Liver (tissue), 8 donors: ENCODE measurements at regions not wholly inside any gene's neighbourhood (a gene's known extent, or its start where the extent isn't known, plus 50 kb on each side); places are given as distances from the start of the nearest gene placed in this dataset.

Source experiments
- DNase-seq: peaks from one replicate; pipeline ENCODE4 v3.0.0-alpha.2; 2017; ENCODE audit warnings: low spot score
- H3K27ac ChIP-seq, 2 donors: one replicate each; pipeline ENCODE4 v1.7.0; 2013; ENCODE audit warnings: inconsistent platforms in 2 of 2, low read length in 2 of 2, control low read depth in 1 of 2, low read depth in 1 of 2, mild to moderate bottlenecking in 1 of 2
- H3K27me3 ChIP-seq, 4 donors: one replicate each; pipeline versions ENCODE4 v1.6.1 to v1.7.0; 2013; ENCODE audit warnings: low read length in 3 of 4, inconsistent platforms in 1 of 4, mild to moderate bottlenecking in 1 of 4, moderate library complexity in 1 of 4; ENCODE audit not compliant: control insufficient read depth in 4 of 4, insufficient read depth in 4 of 4
- H3K36me3 ChIP-seq, 4 donors: one replicate each; pipeline versions ENCODE4 v1.6.1 to v1.7.0; 2013; ENCODE audit warnings: low read length in 3 of 4, mild to moderate bottlenecking in 3 of 4, low read depth in 1 of 4, moderate library complexity in 1 of 4; ENCODE audit not compliant: control insufficient read depth in 4 of 4, insufficient read depth in 3 of 4
- H3K4me1 ChIP-seq, 4 donors: one replicate each; pipeline versions ENCODE4 v1.6.1 to v1.7.0; 2013; ENCODE audit warnings: low read length in 3 of 4, mild to moderate bottlenecking in 3 of 4, moderate library complexity in 1 of 4; ENCODE audit not compliant: control insufficient read depth in 4 of 4, insufficient read depth in 4 of 4
- H3K4me3 ChIP-seq, 3 donors: one replicate each; pipeline versions ENCODE4 v1.6.1 to v1.7.0; 2013; ENCODE audit warnings: low read length in 3 of 3, control low read depth in 1 of 3, low read depth in 1 of 3, mild to moderate bottlenecking in 1 of 3
- H3K9ac ChIP-seq, 2 donors: one replicate each; pipeline ENCODE4 v1.7.0; 2013; ENCODE audit warnings: low read length in 2 of 2, mild to moderate bottlenecking in 2 of 2, moderate library complexity in 2 of 2, control low read depth in 1 of 2, low read depth in 1 of 2
- H3K9me3 ChIP-seq, 4 donors: one replicate each; pipeline versions ENCODE4 v1.6.1 to v1.7.0; 2013; ENCODE audit warnings: low read length in 3 of 4; ENCODE audit not compliant: control insufficient read depth in 4 of 4
- ATF3 ChIP-seq: IDR thresholded peaks from 2 replicates; pipeline ENCODE4 v1.6.1; 2016; ENCODE audit warnings: antibody characterized with exemption
- CTCF ChIP-seq: fragments of 150-350 bp; IDR thresholded peaks from 2 replicates; pipeline ENCODE4 v1.5.1; 2017; ENCODE audit warnings: improper control_type of control experiment, low read depth, low read length; ENCODE audit not compliant: missing input control
- FOXA1 ChIP-seq: IDR thresholded peaks from 2 replicates; pipeline ENCODE4 v1.6.1; 2016; ENCODE audit warnings: antibody characterized with exemption
- FOXA2 ChIP-seq: IDR thresholded peaks from 2 replicates; pipeline ENCODE4 v1.6.1; 2016; ENCODE audit warnings: antibody characterized with exemption
- HNF4A ChIP-seq, 2 donors: conservative IDR thresholded peaks; 2 replicates each; pipeline ENCODE4 v1.6.1; 2016; ENCODE audit warnings: antibody characterized with exemption in 2 of 2, mild to moderate bottlenecking in 2 of 2
- HNF4G ChIP-seq: IDR thresholded peaks from 2 replicates; pipeline ENCODE4 v1.6.1; 2016; ENCODE audit warnings: antibody characterized with exemption
- JUND ChIP-seq, 2 donors: IDR thresholded peaks; 2 replicates each; pipeline ENCODE4 v1.6.1; 2016; ENCODE audit warnings: antibody characterized with exemption in 2 of 2
- MAX ChIP-seq: IDR thresholded peaks from 2 replicates; pipeline ENCODE4 v1.6.1; 2016; ENCODE audit warnings: antibody characterized with exemption
- RAD21 ChIP-seq, 2 donors: IDR thresholded peaks; 2 replicates each; pipeline ENCODE4 v1.6.1; 2016; ENCODE audit warnings: antibody characterized with exemption in 2 of 2, mild to moderate bottlenecking in 2 of 2
- REST ChIP-seq: IDR thresholded peaks from 2 replicates; pipeline ENCODE4 v1.6.1; 2016; ENCODE audit warnings: antibody characterized with exemption, mild to moderate bottlenecking
- RXRA ChIP-seq, 2 donors: IDR thresholded peaks; 2 replicates each; pipeline ENCODE4 v1.6.1; 2017 to 2018; ENCODE audit warnings: antibody characterized with exemption in 2 of 2, mild to moderate bottlenecking in 1 of 2
- SP1 ChIP-seq: IDR thresholded peaks from 2 replicates; pipeline ENCODE4 v1.6.1; 2018; ENCODE audit warnings: antibody characterized with exemption, mild to moderate bottlenecking
- TAF1 ChIP-seq: conservative IDR thresholded peaks from 2 replicates; pipeline ENCODE4 v1.6.1; 2016; ENCODE audit warnings: antibody characterized with exemption, mild to moderate bottlenecking
- YY1 ChIP-seq: IDR thresholded peaks from 2 replicates; pipeline ENCODE4 v1.6.1; 2016; ENCODE audit warnings: antibody characterized with exemption, mild to moderate bottlenecking
- WGBS: extraction: QIAGEN DNeasy Blood & Tissue Kit; methylation state at CpG from one replicate; pipeline ENCODE4 v1.1.7; 2013; 5-methylcytosine and 5-hydroxymethylcytosine counted together
- donor health status: healthy.
- donor health status: healthy.
- donor health status: healthy.
- donor health status: healthy.
- donor health status: healthy.

GRCh38 chr15:39298271-39298962, 282.5 kb upstream of the THBS1 start:
- DNase-seq = no peak
- Histone ChIP-seq H3K27me3 (peaks cover 0 to 10% (median 0%) of the 10 kb centered on the region in 4 donors), H3K9me3 (no peaks in the 10 kb centered on the region), H3K36me3 (no peaks in the 10 kb centered on the region), H3K9ac (no peak overlapping the region), H3K4me3 (no peak overlapping the region), H3K4me1 (peaks cover 0 to 5% (median 0%) of the 10 kb centered on the region in 4 donors), H3K27ac (no peak overlapping the region)
- TF ChIP-seq HNF4G = no peak
- TF ChIP-seq ATF3 = no peak
- TF ChIP-seq RXRA (IDR thresholded peaks at IDR 0.05) = no peak
- no peak for TF ChIP-seq JUND (IDR thresholded peaks at IDR 0.05)
- WGBS = 76% methylated on average over 4 of the region's 4 CpGs

- H3K27ac ChIP-seq = no peak overlapping the region
- 90% methylated on average over 1 of the region's 1 CpG for WGBS
- DNase-seq = no peak
- peaks cover 0 to 15% (median 0%) of the 10 kb centered on the region in 4 donors for H3K27me3 ChIP-seq
- H3K4me3 ChIP-seq = no peak overlapping the region
- no peaks in the 10 kb centered on the region for H3K36me3 ChIP-seq
- no peak overlapping the region for H3K9ac ChIP-seq
- no peak for TF ChIP-seq TAF1
- no peak for TF ChIP-seq FOXA1
- TF ChIP-seq YY1 = no peak
- no peak for TF ChIP-seq MAX
- no peak for TF ChIP-seq RXRA (IDR thresholded peaks at IDR 0.05)
- no peak for TF ChIP-seq JUND (IDR thresholded peaks at IDR 0.05)
- TF ChIP-seq HNF4G = no peak
- no peak for TF ChIP-seq RAD21 (IDR thresholded peaks at IDR 0.05)
- no peak for TF ChIP-seq HNF4A (conservative IDR thresholded peaks at IDR 0.05)
- no peak for TF ChIP-seq SP1
- no peak for TF ChIP-seq ATF3
- TF ChIP-seq CTCF = no peak
- no peaks in the 10 kb centered on the region for H3K9me3 ChIP-seq
- peaks cover 0 to 5% (median 0%) of the 10 kb centered on the region in 4 donors for H3K4me1 ChIP-seq
Observed at GRCh38 chr15:39299486-39300267, 281.2 kb upstream of the THBS1 start.

- WGBS = 88% methylated on average over 3 of the region's 3 CpGs
- Histone ChIP-seq H3K9ac (no peak overlapping the region), H3K27me3 (peaks cover 0 to 15% (median 0%) of the 10 kb centered on the region in 4 donors), H3K36me3 (no peaks in the 10 kb centered on the region), H3K9me3 (no peaks in the 10 kb centered on the region), H3K27ac (no peak overlapping the region), H3K4me3 (no peak overlapping the region), H3K4me1 (peaks cover 0 to 5% (median 0%) of the 10 kb centered on the region in 4 donors)
- no peak for DNase-seq
- TF ChIP-seq TAF1 (no peak), REST (no peak), MAX (no peak), FOXA2 (no peak), JUND (IDR thresholded peaks at IDR 0.05) (no peak), SP1 (no peak), ATF3 (no peak)
Observed at GRCh38 chr15:39300451-39301153, 280.3 kb upstream of the THBS1 start.
